ENCODE measurements at regions not wholly inside any gene's neighbourhood (a gene's known extent, or its start where the extent isn't known, plus 50 kb on each side); places are given as distances from the start of the nearest gene placed in this dataset.

DNA sequence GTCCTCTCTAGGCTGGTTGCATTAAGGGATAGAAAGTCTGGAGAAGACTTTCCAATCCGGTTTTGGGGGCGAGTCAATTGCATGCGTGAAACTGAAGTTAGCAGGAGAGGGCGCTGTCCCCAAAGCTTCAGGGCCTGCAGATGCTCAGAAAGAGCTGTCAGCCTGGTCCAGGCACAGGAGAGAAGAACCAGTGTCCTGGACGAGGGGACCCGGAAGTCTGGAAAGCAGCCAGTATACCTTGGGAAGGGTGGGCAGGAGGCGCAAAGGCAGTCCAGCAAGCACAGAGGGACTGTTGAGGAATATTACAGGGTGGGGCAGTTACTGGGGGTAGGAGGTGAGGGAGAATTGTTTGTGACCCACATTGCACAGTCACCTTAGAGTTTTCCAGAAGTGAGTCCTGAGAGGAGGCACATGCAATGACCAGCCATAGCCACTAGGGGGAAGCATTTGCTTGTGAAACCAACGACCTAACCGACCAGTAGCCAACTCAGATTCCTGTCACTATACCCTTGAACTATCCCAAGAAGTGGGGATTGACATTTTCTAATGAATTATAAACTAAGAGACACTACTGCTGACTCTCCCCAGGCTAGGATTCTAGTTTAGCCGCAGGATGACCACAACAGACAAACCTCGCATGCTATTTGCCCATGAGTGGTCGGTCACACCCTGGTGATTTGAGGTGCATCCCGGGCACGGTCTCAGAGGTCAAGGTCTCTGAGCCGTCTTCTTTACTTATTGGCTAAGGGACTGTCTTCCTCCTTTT is 172.8 kb downstream of the RDH14 start:
- no peak for TF ChIP-seq EZH2 (IDR thresholded peaks at IDR 0.05; ENCODE audit: insufficient read depth, poor library complexity, severe bottlenecking)
- TF ChIP-seq EZH2phosphoT487 (IDR thresholded peaks at IDR 0.05; ENCODE audit: insufficient read depth, low read depth) = no peak

Data from GM23248 (cell line).